ENCODE measurements at regions not wholly inside any gene's neighbourhood (a gene's known extent, or its start where the extent isn't known, plus 50 kb on each side); places are given as distances from the start of the nearest gene placed in this dataset.

GRCh38 chr9:90967145-90967538 lies 165.5 kb downstream of the SYK start:
- no peak for ATAC-seq
- no peak for TF ChIP-seq PATZ1 (CRISPR knock-in tag; IDR thresholded peaks at IDR 0.05; ENCODE audit: borderline replicate concordance)
- no peak for TF ChIP-seq ZNF70 (CRISPR knock-in tag; IDR thresholded peaks at IDR 0.05)
- no peak for TF ChIP-seq TSHZ2 (CRISPR knock-in tag; IDR thresholded peaks at IDR 0.05)

- TF ChIP-seq SNAI2 (CRISPR knock-in tag; IDR thresholded peaks at IDR 0.05) (no peak), TCF4 (CRISPR knock-in tag; IDR thresholded peaks at IDR 0.05; ENCODE audit: borderline replicate concordance) (no peak), RARB (CRISPR knock-in tag; IDR thresholded peaks at IDR 0.05) (no peak), GLIS3 (CRISPR knock-in tag; IDR thresholded peaks at IDR 0.05) (no peak), TOX (CRISPR knock-in tag; IDR thresholded peaks at IDR 0.05; ENCODE audit: borderline replicate concordance) (no peak), ZC3H10 (CRISPR knock-in tag; IDR thresholded peaks at IDR 0.05) (no peak), CSRNP3 (CRISPR knock-in tag; IDR thresholded peaks at IDR 0.05) (no peak)
Measured at GRCh38 chr9:90969021-90969675, 167.5 kb downstream of the SYK start.

GRCh38 chr9:90970608-90971007 lies 169.0 kb downstream of the SYK start:
- no peak for TF ChIP-seq ZNF70 (CRISPR knock-in tag; IDR thresholded peaks at IDR 0.05)
- no peak for TF ChIP-seq PATZ1 (CRISPR knock-in tag; IDR thresholded peaks at IDR 0.05; ENCODE audit: borderline replicate concordance)
- no peak for TF ChIP-seq ZNF8 (CRISPR knock-in tag; IDR thresholded peaks at IDR 0.05)
- TF ChIP-seq TSHZ2 (CRISPR knock-in tag; IDR thresholded peaks at IDR 0.05) = no peak
- no peak for TF ChIP-seq OSR1 (CRISPR knock-in tag; IDR thresholded peaks at IDR 0.05)
- no peak for TF ChIP-seq GLIS3 (CRISPR knock-in tag; IDR thresholded peaks at IDR 0.05)
- no peak for TF ChIP-seq BACH2 (CRISPR knock-in tag; IDR thresholded peaks at IDR 0.05; ENCODE audit: borderline replicate concordance)
- TF ChIP-seq TCF4 (CRISPR knock-in tag; IDR thresholded peaks at IDR 0.05; ENCODE audit: borderline replicate concordance) = no peak
- TF ChIP-seq ZFP3 (CRISPR knock-in tag; IDR thresholded peaks at IDR 0.05) = no peak
- no peak for TF ChIP-seq RARB (CRISPR knock-in tag; IDR thresholded peaks at IDR 0.05)
- no peak for TF ChIP-seq ESRRG (CRISPR knock-in tag; IDR thresholded peaks at IDR 0.05)
- no peak for TF ChIP-seq CSRNP3 (CRISPR knock-in tag; IDR thresholded peaks at IDR 0.05)
- no peak for TF ChIP-seq ZC3H10 (CRISPR knock-in tag; IDR thresholded peaks at IDR 0.05)
- TF ChIP-seq ARNTL (CRISPR knock-in tag; IDR thresholded peaks at IDR 0.05; ENCODE audit: borderline replicate concordance, low read depth) = no peak
- TF ChIP-seq POU6F1 (CRISPR knock-in tag; IDR thresholded peaks at IDR 0.05; ENCODE audit: borderline replicate concordance, low read depth) = no peak
- no peak for TF ChIP-seq SNAI2 (CRISPR knock-in tag; IDR thresholded peaks at IDR 0.05)
- TF ChIP-seq PPARA (CRISPR knock-in tag; IDR thresholded peaks at IDR 0.05; ENCODE audit: borderline replicate concordance) = no peak
- no peak for TF ChIP-seq ZFP30 (CRISPR knock-in tag; IDR thresholded peaks at IDR 0.05)
- no peak for TF ChIP-seq CSDC2 (CRISPR knock-in tag; IDR thresholded peaks at IDR 0.05)
- ATAC-seq = no peak

More at GRCh38 chr9:90969021-90969675, 167.5 kb downstream of the SYK start:
- ATAC-seq = no peak
